ENCODE measurements at regions not wholly inside any gene's neighbourhood (a gene's known extent, or its start where the extent isn't known, plus 50 kb on each side); places are given as distances from the start of the nearest gene placed in this dataset.

DNA sequence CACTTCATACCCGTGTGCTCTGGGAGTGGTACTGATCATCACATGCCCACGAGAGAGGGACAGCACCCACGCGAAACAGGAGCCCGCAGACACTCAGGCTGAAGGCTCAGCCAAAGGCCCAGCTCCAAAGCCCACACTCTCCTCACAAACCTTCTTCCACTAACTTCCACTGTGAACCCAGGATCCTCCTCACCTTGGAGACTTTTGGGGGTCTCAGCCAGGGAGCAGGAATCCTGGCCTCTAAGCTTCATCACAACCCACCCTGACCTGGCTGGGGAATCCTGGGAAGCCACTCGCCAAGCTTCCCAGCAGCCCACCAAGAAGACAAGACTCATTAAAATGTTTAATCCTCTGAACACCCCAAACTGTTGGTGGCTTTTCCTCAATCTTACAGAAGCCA is 421.2 kb downstream of the OCA2 start (continued):
- TF ChIP-seq ZNF57 (CRISPR knock-in tag; IDR thresholded peaks at IDR 0.05) (no peak), TFAM (CRISPR knock-in tag; conservative IDR thresholded peaks at IDR 0.05) (no peak), ZNF589 (CRISPR knock-in tag; IDR thresholded peaks at IDR 0.05; ENCODE audit: low read depth) (no peak), GATA2 (CRISPR knock-in tag; IDR thresholded peaks at IDR 0.05) (no peak), FOXJ2 (tag; IDR thresholded peaks at IDR 0.05) (no peak), HDAC1 (IDR thresholded peaks at IDR 0.05) (no peak), RBM15 (IDR thresholded peaks at IDR 0.05; ENCODE audit: insufficient read depth, low read length) (no peak), CBX8 (IDR thresholded peaks at IDR 0.05; ENCODE audit: borderline replicate concordance, extremely low read depth, low read depth, low read length, poor library complexity, severe bottlenecking) (no peak)
- TF ChIP-seq, protein P1, sequence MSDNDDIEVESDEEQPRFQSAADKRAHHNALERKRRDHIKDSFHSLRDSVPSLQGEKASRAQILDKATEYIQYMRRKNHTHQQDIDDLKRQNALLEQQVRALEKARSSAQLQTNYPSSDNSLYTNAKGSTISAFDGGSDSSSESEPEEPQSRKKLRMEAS (CRISPR knock-in tag; IDR thresholded peaks at IDR 0.05) = no peak

DNA sequence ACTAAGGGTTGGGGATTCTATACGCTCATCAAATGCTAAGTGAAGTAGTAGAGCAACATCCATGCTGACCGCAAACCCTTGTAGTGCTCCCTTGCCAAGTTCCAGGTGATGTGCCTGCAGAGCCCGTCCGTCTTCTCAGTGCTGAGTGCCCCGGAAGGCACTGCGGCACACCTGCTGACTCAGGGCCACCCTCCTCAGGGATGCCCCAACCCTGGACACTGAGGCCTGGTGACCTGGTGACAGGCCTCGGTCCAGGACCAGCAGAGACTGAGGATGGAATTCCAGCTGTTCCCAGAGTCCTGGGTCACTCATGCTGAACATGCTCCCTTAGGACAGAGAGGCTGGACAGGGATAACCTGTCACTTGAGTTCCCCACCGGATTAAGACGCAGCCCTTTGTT is 422.5 kb downstream of the OCA2 start:
- no peaks in the 10 kb centered on the region for H3K36me3 ChIP-seq (ENCODE audit: control insufficient read depth, insufficient read depth, low read length)
- no peaks in the 10 kb centered on the region; the same call in 1 of the 2 replicates for H4K20me1 ChIP-seq (replicated peaks; ENCODE audit: control insufficient read depth, insufficient read depth, low read length)
- no peaks in the 10 kb centered on the region for H3K9me3 ChIP-seq (replicated peaks; ENCODE audit: control insufficient read depth, insufficient read depth, low read depth, low read length)
- no peaks in the 10 kb centered on the region for H3K9me1 ChIP-seq (ENCODE audit: control insufficient read depth, insufficient read depth, low read length)
- H3K9ac ChIP-seq (ENCODE audit: insufficient read depth in 1 of 2, low read depth in 2 of 2, low read length in 2 of 2) = no peak overlapping the region
- ChIA-PET CTCF (ENCODE audit: low intra/inter-chr PET ratio) (no interaction called here), POLR2A (no interaction called here)
- no peak overlapping the region for H3K4me3 ChIP-seq
- H3K4me2 ChIP-seq (ENCODE audit: insufficient read depth, low read length) = no peak overlapping the region
- FAIRE-seq (no peak), DNase-seq (ENCODE audit: extremely low read depth in 1 of 4, low spot score in 3 of 4) (no peak), ATAC-seq (no peak)
- H3K4me1 ChIP-seq (replicated peaks in 1 of 2; ENCODE audit: control insufficient read depth in 2 of 2, insufficient read depth in 2 of 2, low read length in 2 of 2) = no peaks in the 10 kb centered on the region
- H3K27ac ChIP-seq (ENCODE audit: extremely low read depth, low read depth, low read length) = no peak overlapping the region
- intact Hi-C loops (cut with micrococcal nuclease) = no loop called here
- in situ Hi-C loops (cut with MboI) = no loop called here
- WGBS (ENCODE audit: insufficient coverage, low coverage, missing lambda C conversion rate) = 15% methylated on average over 8 of the region's 9 CpGs
- H3K79me2 ChIP-seq (ENCODE audit: control insufficient read depth, insufficient read depth, low read length) = no peaks in the 10 kb centered on the region
- peaks cover 8 to 37% of the 10 kb centered on the region in 2 experiments; a peak in 4 of 5 replicates for H3K27me3 ChIP-seq (ENCODE audit: control insufficient read depth in 2 of 2, insufficient read depth in 2 of 2, low read length in 2 of 2)
- no TSS peak for BruUV-seq (replicated peaks)
- no peak overlapping the region for H2AFZ ChIP-seq (ENCODE audit: low read depth, low read length)
- TF ChIP-seq ZEB2 (IDR thresholded peaks at IDR 0.05) (no peak), NFATC3 (IDR thresholded peaks at IDR 0.05) (no peak), ESRRA (IDR thresholded peaks at IDR 0.05; ENCODE audit: borderline replicate concordance, low read depth) (no peak), CC2D1A (IDR thresholded peaks at IDR 0.05) (no peak), STAT5A (IDR thresholded peaks at IDR 0.05; ENCODE audit: borderline replicate concordance, low read length) (no peak)
- TF ChIP-seq, protein P2, sequence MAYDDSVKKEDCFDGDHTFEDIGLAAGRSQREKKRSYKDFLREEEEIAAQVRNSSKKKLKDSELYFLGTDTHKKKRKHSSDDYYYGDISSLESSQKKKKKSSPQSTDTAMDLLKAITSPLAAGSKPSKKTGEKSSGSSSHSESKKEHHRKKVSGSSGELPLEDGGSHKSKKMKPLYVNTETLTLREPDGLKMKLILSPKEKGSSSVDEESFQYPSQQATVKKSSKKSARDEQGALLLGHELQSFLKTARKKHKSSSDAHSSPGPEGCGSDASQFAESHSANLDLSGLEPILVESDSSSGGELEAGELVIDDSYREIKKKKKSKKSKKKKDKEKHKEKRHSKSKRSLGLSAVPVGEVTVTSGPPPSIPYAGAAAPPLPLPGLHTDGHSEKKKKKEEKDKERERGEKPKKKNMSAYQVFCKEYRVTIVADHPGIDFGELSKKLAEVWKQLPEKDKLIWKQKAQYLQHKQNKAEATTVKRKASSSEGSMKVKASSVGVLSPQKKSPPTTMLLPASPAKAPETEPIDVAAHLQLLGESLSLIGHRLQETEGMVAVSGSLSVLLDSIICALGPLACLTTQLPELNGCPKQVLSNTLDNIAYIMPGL (CRISPR knock-in tag; IDR thresholded peaks at IDR 0.05) = no peak
- TF ChIP-seq, protein P3, sequence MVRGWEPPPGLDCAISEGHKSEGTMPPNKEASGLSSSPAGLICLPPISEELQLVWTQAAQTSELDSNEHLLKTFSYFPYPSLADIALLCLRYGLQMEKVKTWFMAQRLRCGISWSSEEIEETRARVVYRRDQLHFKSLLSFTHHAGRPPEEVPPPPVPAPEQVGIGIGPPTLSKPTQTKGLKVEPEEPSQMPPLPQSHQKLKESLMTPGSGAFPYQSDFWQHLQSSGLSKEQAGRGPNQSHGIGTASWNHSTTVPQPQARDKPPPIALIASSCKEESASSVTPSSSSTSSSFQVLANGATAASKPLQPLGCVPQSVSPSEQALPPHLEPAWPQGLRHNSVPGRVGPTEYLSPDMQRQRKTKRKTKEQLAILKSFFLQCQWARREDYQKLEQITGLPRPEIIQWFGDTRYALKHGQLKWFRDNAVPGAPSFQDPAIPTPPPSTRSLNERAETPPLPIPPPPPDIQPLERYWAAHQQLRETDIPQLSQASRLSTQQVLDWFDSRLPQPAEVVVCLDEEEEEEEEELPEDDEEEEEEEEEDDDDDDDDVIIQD (CRISPR knock-in tag; IDR thresholded peaks at IDR 0.05) = no peak
